K562 (cell line): ENCODE measurements at regions not wholly inside any gene's neighbourhood (a gene's known extent, or its start where the extent isn't known, plus 50 kb on each side); places are given as distances from the start of the nearest gene placed in this dataset.

Experiments
- ATAC-seq: fragments of 200-7000 bp; cut with Tn5 transposase; 3 replicates; pipeline ENCODE4 v1.9.1; 2020; ENCODE audit warnings: moderate library complexity
- BruUV-seq: library from RNA; stranded (reverse); fragments of 400-500 nt; replicated peaks from 2 replicates; lab custom pipeline; 2021; lab: Mats Ljungman, UMichigan
- CTCF ChIA-PET: fragments of 300-600 bp; formaldehyde crosslinking; extraction: SDS; loops from one replicate; lab custom pipeline; 2021; ENCODE audit warnings: low intra/inter-chr PET ratio; lab: Yijun Ruan, JAX
- POLR2A ChIA-PET: fragments of 300-600, 350-650 bp; sonication (Branson Sonifier 250); formaldehyde crosslinking; extraction: SDS; loops from one replicate; lab custom pipeline; 2021; ENCODE audit warnings: antibody characterized with exemption, inconsistent platforms; lab: Yijun Ruan, JAX
- DNase-seq, 4 experiments: peaks; one replicate each; pipeline versions ENCODE4 v3.0.0 to v3.0.0-alpha.2; 2011 to 2018; ENCODE audit warnings: low spot score in 3 of 4, mixed read lengths in 3 of 4; ENCODE audit errors: extremely low read depth in 1 of 4
- FAIRE-seq: peaks from 2 replicates; lab custom pipeline; 2011; peaks lifted over from hg19 to GRCh38; lab: Jason Lieb, UNC
- H2AFZ ChIP-seq: 2 replicates; pipeline ENCODE4 v1.6.0; 2011; ENCODE audit warnings: low read depth, low read length, control low read depth, inconsistent platforms
- H3K27ac ChIP-seq: fragments of 200-600 bp; 3 replicates; pipeline ENCODE4 v1.8.0; 2011; ENCODE audit warnings: low read depth, mild to moderate bottlenecking, control low read depth, inconsistent platforms, low read length, moderate library complexity, mixed read lengths; ENCODE audit errors: extremely low read depth
- H3K27me3 ChIP-seq, 2 experiments: fragments of 300-600 bp in 1 of 2; 2 replicates in 1 of 2; 3 replicates in 1 of 2; pipeline versions ENCODE4 v1.6.0 to v1.8.0; 2011; ENCODE audit warnings: inconsistent platforms in 2 of 2, low read length in 2 of 2, mild to moderate bottlenecking in 1 of 2, mixed read lengths in 1 of 2, moderate library complexity in 1 of 2; ENCODE audit not compliant: control insufficient read depth in 2 of 2, insufficient read depth in 2 of 2
- H3K36me3 ChIP-seq: fragments of 300-600 bp; 3 replicates; pipeline ENCODE4 v1.8.0; 2011; ENCODE audit warnings: mild to moderate bottlenecking, low read length, inconsistent platforms; ENCODE audit not compliant: control insufficient read depth, insufficient read depth
- H3K4me1 ChIP-seq, 2 experiments: fragments of 200-600 bp in 1 of 2; replicated peaks in 1 of 2; 2 replicates in 1 of 2; 3 replicates in 1 of 2; pipeline versions ENCODE4 v1.5.1 to v1.8.0; 2011; ENCODE audit warnings: inconsistent platforms in 2 of 2, low read length in 2 of 2, mild to moderate bottlenecking in 1 of 2, mixed read lengths in 1 of 2, moderate library complexity in 1 of 2; ENCODE audit not compliant: control insufficient read depth in 2 of 2, insufficient read depth in 2 of 2
- H3K4me2 ChIP-seq: 2 replicates; pipeline ENCODE4 v1.6.1; 2011; ENCODE audit warnings: low read length, control low read depth, inconsistent platforms, mixed read lengths; ENCODE audit not compliant: insufficient read depth
- H3K4me3 ChIP-seq: fragments of 200-600 bp; sonication (generic), shearing (Covaris generic); 2 replicates; pipeline ENCODE4 v1.5.1; 2016; ENCODE audit warnings: control low read depth, inconsistent platforms
- H3K79me2 ChIP-seq: fragments of 200-600 bp; 3 replicates; pipeline ENCODE4 v1.8.0; 2011; ENCODE audit warnings: low read length, inconsistent platforms; ENCODE audit not compliant: control insufficient read depth, insufficient read depth
- H3K9ac ChIP-seq, 2 experiments: 2 replicates each; pipeline versions ENCODE4 v1.6.0 to v1.6.1; 2011; ENCODE audit warnings: low read depth in 2 of 2, low read length in 2 of 2, control low read depth in 1 of 2, inconsistent platforms in 1 of 2, mild to moderate bottlenecking in 1 of 2, mixed read lengths in 1 of 2; ENCODE audit not compliant: insufficient read depth in 1 of 2
- H3K9me1 ChIP-seq: one replicate; pipeline ENCODE4 v1.6.0; 2011; ENCODE audit warnings: inconsistent platforms, mild to moderate bottlenecking, low read length, moderate library complexity; ENCODE audit not compliant: control insufficient read depth, insufficient read depth
- H3K9me3 ChIP-seq: replicated peaks from 2 replicates; pipeline ENCODE4 v1.5.1; 2011; ENCODE audit warnings: low read depth, low read length, inconsistent platforms; ENCODE audit not compliant: control insufficient read depth, insufficient read depth
- H4K20me1 ChIP-seq: replicated peaks from 2 replicates; pipeline ENCODE4 v1.6.1; 2011; ENCODE audit warnings: low read length, inconsistent platforms, mixed read lengths; ENCODE audit not compliant: control insufficient read depth, insufficient read depth
- COPS2 ChIP-seq: fragments of 450-650 bp; conservative IDR thresholded peaks from 2 replicates; pipeline ENCODE4 v1.6.1; 2016; ENCODE audit warnings: mild to moderate bottlenecking, moderate library complexity
- HMG20B ChIP-seq: fragments of 250-450 bp; sonication (Bioruptor Pico); IDR thresholded peaks from 2 replicates; pipeline ENCODE4 v1.5.0; 2021; ENCODE audit warnings: mild to moderate bottlenecking
- NKRF ChIP-seq: fragments of 450-650 bp; IDR thresholded peaks from 2 replicates; pipeline ENCODE4 v1.6.1; 2016; ENCODE audit warnings: borderline replicate concordance
- POU5F1 ChIP-seq: fragments of 150-350 bp; IDR thresholded peaks from 2 replicates; pipeline ENCODE4 v1.6.1; 2014; ENCODE audit warnings: borderline replicate concordance, low read length, low read depth, mild to moderate bottlenecking; ENCODE audit not compliant: partially characterized antibody
- TAF15 ChIP-seq: fragments of 200-400 bp; formaldehyde crosslinking; IDR thresholded peaks from 2 replicates; pipeline ENCODE4 v1.6.1; 2017; ENCODE audit warnings: mild to moderate bottlenecking, low read depth, low read length, moderate library complexity
- TEAD2 ChIP-seq: fragments of 450-650 bp; IDR thresholded peaks from 2 replicates; pipeline ENCODE4 v1.6.1; 2016; ENCODE audit warnings: missing genetic modification characterization, control low read depth, missing compliant biosample characterization
- XRCC3 ChIP-seq: fragments of 450-650 bp; IDR thresholded peaks from 2 replicates; pipeline ENCODE4 v1.6.1; 2017; ENCODE audit warnings: mild to moderate bottlenecking, moderate library complexity
- WGBS: fragments of 100-300 bp; shearing (Covaris generic); methylation state at CpG from one replicate; pipeline ENCODE4 v1.1.6; 2016; ENCODE audit warnings: low coverage, mixed read lengths; ENCODE audit not compliant: insufficient coverage; ENCODE audit errors: missing lambda C conversion rate; 5-methylcytosine and 5-hydroxymethylcytosine counted together
- in situ Hi-C: fragments of 300-500 bp; cut with MboI; formaldehyde crosslinking; loops from 4 replicates; pipeline ENCODE4 v1.15.0; 2018; ENCODE audit warnings: inconsistent platforms, mixed read lengths
- intact Hi-C: fragments of 100-400 bp; cut with micrococcal nuclease; formaldehyde crosslinking; loops from 2 replicates; pipeline ENCODE4 v1.14.2; 2022

DNA sequence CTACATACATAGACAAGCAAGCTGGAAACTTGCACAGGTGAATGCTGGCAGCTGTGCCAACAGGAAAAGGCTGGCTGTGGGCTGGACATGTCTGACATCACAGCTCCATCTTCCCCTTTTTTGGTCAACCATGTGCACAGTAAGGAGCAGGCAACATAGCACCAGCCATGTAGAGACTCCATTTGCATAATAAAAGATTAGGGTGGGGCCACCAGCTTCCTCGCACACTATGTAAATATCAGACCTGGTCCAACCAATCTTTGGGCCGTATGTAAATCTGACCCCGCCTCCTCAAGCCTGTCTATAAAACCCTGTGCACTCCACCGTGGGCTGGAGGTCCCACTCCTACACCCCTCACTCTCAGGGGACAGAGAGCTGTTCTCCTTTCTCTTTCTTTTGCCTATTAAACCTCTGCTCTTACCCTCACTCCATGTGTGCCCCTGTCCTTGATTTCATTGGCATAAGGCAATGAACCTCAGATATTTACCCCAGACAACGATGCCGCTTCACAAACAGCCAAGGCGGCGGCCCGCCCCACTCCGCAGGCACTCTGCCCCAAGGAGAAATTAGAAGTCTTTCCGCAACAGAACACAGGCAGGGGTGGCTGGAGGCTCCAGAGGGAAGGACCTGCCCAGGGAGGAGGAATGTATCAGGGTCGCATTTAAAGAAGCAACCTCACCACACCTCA is 862.2 kb downstream of the TRIML1 start:
- Histone ChIP-seq H3K4me1 (no peaks in the 10 kb centered on the region), H3K79me2 (no peaks in the 10 kb centered on the region), H3K36me3 (no peaks in the 10 kb centered on the region), H3K4me3 (no peak overlapping the region), H3K4me2 (no peak overlapping the region), H3K27ac (no peak overlapping the region), H3K27me3 (no peaks in the 10 kb centered on the region), H3K9me1 (no peaks in the 10 kb centered on the region), H2AFZ (no peak overlapping the region), H3K9ac (no peak overlapping the region), H3K9me3 (no peaks in the 10 kb centered on the region), H4K20me1 (no peaks in the 10 kb centered on the region)
- WGBS, result 1% methylated on average over 7 of the region's 12 CpGs
- BruUV-seq, result no TSS peak
- ChIA-PET POLR2A (no interaction called here), CTCF (no interaction called here)
- in situ Hi-C loops (no loop called here), intact Hi-C loops (no loop called here)
- TF ChIP-seq TAF15, result no peak
- TF ChIP-seq HMG20B (CRISPR knock-in tag), result no peak
- no peak for TF ChIP-seq NKRF
- TF ChIP-seq POU5F1, result no peak
- TF ChIP-seq COPS2, result no peak
- no peak for TF ChIP-seq TEAD2
- TF ChIP-seq XRCC3, result no peak
- no peak for ATAC-seq
- no peak for FAIRE-seq
- DNase-seq, result no peak
